Limb (tissue), 2 donors: ENCODE measurements at regions not wholly inside any gene's neighbourhood (a gene's known extent, or its start where the extent isn't known, plus 50 kb on each side); places are given as distances from the start of the nearest gene placed in this dataset.
"Not testable (repeated sequence)": the region's sequence is repeated elsewhere in the genome, so short reads cannot be mapped to it uniquely, and the experiment has no call there.

Experiments
- DNase-seq, 2 donors: peaks; one replicate each; pipeline ENCODE4 v3.0.0-alpha.2; 2016; ENCODE audit errors: extremely low spot score in 2 of 2

- no peak for DNase-seq
Observed at GRCh38 chr4:73348185-73348584, 55.9 kb upstream of the ALB start.

- no peak for DNase-seq
Observed at GRCh38 chr4:73347497-73347896, 56.6 kb upstream of the ALB start.

DNA sequence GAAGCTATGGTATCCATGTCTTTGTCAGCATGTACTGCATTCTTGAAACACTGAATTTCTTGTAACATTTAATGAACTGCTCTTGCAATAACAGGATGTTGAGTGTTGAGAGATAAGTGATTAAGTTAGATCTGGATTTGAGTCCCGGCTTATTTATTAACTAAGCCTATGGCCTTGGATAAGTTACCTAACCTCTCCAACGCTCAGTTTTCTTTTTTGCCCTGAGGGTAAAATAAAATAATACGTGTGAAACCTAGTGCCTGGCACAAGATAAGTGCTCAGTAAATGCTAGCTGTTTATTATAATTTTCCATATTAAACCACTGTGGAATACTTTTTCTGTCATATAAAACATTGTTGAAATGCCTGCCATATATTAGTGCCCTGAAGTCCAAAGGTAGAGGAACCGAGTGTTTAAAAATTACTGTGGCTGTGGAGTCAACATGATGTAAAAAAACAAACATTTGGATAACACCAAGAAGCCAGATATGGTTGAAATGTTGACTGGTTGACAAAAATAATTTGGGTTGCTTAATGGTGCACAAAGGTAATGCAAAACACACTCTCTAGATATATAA lies 58.6 kb upstream of the ALB start:
- DNase-seq = no peak

- DNase-seq = no peak
Observed at GRCh38 chr4:73344106-73344505, 60.0 kb upstream of the ALB start.

DNA sequence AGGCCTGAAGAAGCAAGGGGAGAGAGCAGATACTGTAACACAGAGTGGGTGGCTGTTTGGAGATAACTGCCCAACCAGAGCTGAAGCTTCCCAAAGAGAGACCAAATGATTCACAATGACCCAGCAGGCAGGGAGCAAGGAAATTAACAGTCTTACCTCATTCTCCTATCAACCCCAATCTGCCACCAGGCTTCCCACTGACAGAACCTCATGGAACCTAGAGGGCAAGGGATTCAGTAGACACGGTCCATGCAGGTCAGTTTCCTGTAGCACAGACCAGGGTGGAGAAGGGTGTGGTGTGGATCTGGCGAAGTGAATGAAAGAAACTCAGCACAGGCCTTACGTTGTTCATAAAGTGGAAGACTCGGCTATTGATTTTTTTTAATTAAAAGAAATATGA lies 60.7 kb upstream of the ALB start:
- DNase-seq = no peak

DNA sequence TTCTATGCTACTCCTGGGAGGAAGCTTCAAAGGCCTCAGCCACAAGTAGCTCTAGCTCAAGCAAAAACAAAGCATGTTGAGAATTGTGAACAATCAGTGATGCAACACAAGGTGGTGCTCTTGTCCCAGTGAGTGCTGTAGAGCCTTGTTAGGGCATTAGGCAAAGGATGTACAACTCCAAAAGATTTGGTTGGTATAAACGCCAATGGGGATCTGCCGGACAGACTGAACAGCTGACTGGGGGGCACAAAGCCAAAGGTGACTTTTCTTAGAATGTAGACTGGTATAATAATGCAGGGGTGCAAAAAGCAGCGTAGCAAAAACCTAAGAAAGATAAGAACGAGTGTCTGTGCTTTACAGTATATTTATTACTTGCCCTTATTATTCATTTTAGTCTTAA lies 62.6 kb upstream of the ALB start:
- no peak for DNase-seq

- no peak for DNase-seq
Observed at GRCh38 chr4:73340917-73341316, 63.2 kb upstream of the ALB start.

DNA sequence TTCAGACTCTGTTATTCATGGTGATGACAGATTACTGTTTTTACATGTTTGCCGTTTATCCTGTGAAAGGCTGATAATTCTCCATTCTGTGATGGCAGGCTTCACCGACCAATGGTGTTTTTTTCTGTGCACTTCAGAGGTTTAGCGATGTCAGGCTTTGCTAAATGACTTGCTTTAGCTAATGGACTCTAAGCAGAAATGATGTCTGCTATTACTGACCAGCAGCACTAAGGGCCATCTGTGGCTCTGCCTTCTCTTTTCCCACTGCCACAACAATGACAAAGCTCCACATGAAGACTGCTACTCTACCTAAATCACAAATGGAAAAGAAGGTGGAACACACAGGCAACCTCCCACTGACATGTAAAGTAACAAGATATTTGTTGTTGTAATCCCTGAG lies 68.4 kb upstream of the ALB start:
- no peak for DNase-seq

- DNase-seq = not testable (repeated sequence)
Observed at GRCh38 chr4:73332012-73332411, 72.1 kb upstream of the ALB start.

DNA sequence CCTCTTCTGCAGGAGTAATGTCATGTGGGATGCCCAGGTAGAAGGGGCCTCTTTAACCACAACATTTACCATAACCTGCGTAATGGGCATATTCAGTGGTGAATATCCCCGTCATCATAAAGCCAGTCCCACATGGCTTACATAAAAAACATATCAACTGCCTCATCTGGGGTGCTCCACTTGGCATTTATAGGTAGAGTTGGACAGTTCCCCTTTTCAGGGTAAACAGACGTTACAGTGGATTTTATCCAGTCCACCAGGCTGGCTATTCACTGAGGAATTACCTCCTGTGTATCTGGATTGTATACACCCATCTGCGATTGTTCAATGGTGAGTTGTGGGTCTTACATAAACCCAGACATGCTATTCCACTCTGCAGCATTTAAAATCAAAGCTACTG lies 70.7 kb upstream of the ANKRD17 start:
- no peak for DNase-seq

GRCh38 chr4:73325776-73326175 lies 67.2 kb upstream of the ANKRD17 start:
- not testable (repeated sequence) for DNase-seq

GRCh38 chr4:73317092-73317491 lies 58.5 kb upstream of the ANKRD17 start:
- DNase-seq = no peak

- no peak for DNase-seq
Observed at GRCh38 chr4:73315091-73315490, 56.5 kb upstream of the ANKRD17 start.

DNA sequence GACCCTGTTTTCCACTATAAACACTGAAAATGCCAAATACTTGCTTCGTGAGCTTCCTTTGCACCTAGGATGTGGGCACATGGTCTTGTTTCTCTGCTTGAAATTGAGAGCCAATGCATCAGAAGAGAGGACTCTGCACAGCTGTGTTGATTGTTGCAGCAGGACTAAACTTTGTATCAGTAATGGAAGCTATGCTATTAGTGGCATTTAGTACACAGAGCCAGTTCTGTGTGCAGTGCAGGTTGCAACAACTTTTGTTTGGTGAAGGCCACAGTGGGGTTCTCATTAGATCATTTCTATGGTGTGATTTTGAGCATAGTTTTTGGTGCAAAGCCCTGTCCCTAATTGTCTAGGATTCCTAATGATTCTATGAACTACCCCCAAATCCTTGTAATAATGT lies 54.4 kb upstream of the ANKRD17 start:
- no peak for DNase-seq

DNA sequence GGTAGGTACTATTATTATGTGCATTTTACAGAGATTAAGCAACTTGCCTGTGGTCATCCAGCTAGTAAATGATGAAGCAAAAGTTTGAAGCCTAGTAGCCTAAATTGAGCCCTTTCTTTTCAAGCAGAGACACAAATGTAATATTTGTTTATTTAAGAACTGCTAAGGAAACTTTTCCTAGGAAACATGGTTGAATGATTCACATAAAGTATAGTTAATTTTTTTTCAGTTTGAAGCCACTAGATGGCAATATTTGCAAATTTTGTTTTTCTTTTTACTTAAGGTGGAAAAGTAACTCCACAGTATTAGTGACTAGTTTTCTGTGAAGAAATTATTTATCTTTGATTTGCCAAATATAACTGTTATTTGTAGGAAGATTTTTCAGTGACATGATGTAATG lies 52.8 kb upstream of the ANKRD17 start:
- DNase-seq = peak in 1 of 2 donors; percentile 36

GRCh38 chr4:73309211-73309610 lies 50.6 kb upstream of the ANKRD17 start:
- no peak for DNase-seq
